Gastroesophageal sphincter (tissue), 3 donors: ENCODE measurements at regions not wholly inside any gene's neighbourhood (a gene's known extent, or its start where the extent isn't known, plus 50 kb on each side); places are given as distances from the start of the nearest gene placed in this dataset.

Experiments
- POLR2A ChIP-seq, 2 donors: fragments of 450-650 bp; IDR thresholded peaks; one replicate each; pipeline ENCODE4 v1.6.1; 2017; ENCODE audit warnings: antibody characterized with exemption in 2 of 2, mild to moderate bottlenecking in 2 of 2, moderate library complexity in 1 of 2
- POLR2AphosphoS5 ChIP-seq: sonication (generic); formaldehyde crosslinking; IDR thresholded peaks from one replicate; pipeline ENCODE4 v1.6.1; 2017; ENCODE audit warnings: antibody characterized with exemption
- TF ChIP-seq, protein P1 (sequence below), 4 experiments: fragments of 200-600 bp in 2 of 4; fragments of 450-650 bp in 2 of 4; sonication (generic) in 1 of 4; IDR thresholded peaks; one replicate each; pipeline ENCODE4 v1.5.1; 2017 to 2019; ENCODE audit warnings: antibody characterized with exemption in 4 of 4, mild to moderate bottlenecking in 2 of 4, moderate library complexity in 2 of 4

DNA sequence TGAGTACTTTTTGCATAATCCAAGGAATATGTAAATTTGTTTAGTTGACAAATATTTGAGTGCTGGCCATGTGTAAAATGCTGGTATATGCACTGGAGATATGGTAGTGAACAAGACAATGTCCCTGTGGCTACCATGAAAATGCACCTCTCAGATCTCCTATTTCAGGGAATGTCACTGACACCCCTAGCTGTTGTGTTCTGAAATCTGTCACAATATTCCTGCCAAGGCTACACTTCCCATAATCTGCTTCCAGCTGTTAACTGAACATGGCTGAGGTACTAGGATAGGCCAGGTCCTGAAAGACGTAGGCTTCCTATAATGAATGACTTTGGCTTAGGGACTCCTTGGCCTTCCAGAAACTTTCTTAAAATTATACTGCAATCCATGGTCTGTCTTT is 197.8 kb downstream of the ZNF648 start:
- TF ChIP-seq, protein P1, sequence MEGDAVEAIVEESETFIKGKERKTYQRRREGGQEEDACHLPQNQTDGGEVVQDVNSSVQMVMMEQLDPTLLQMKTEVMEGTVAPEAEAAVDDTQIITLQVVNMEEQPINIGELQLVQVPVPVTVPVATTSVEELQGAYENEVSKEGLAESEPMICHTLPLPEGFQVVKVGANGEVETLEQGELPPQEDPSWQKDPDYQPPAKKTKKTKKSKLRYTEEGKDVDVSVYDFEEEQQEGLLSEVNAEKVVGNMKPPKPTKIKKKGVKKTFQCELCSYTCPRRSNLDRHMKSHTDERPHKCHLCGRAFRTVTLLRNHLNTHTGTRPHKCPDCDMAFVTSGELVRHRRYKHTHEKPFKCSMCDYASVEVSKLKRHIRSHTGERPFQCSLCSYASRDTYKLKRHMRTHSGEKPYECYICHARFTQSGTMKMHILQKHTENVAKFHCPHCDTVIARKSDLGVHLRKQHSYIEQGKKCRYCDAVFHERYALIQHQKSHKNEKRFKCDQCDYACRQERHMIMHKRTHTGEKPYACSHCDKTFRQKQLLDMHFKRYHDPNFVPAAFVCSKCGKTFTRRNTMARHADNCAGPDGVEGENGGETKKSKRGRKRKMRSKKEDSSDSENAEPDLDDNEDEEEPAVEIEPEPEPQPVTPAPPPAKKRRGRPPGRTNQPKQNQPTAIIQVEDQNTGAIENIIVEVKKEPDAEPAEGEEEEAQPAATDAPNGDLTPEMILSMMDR (IDR thresholded peaks at IDR 0.05): no peak
- TF ChIP-seq POLR2AphosphoS5 (no peak), POLR2A (IDR thresholded peaks at IDR 0.05) (no peak)
